ENCODE measurements at regions not wholly inside any gene's neighbourhood (a gene's known extent, or its start where the extent isn't known, plus 50 kb on each side); places are given as distances from the start of the nearest gene placed in this dataset.

DNA sequence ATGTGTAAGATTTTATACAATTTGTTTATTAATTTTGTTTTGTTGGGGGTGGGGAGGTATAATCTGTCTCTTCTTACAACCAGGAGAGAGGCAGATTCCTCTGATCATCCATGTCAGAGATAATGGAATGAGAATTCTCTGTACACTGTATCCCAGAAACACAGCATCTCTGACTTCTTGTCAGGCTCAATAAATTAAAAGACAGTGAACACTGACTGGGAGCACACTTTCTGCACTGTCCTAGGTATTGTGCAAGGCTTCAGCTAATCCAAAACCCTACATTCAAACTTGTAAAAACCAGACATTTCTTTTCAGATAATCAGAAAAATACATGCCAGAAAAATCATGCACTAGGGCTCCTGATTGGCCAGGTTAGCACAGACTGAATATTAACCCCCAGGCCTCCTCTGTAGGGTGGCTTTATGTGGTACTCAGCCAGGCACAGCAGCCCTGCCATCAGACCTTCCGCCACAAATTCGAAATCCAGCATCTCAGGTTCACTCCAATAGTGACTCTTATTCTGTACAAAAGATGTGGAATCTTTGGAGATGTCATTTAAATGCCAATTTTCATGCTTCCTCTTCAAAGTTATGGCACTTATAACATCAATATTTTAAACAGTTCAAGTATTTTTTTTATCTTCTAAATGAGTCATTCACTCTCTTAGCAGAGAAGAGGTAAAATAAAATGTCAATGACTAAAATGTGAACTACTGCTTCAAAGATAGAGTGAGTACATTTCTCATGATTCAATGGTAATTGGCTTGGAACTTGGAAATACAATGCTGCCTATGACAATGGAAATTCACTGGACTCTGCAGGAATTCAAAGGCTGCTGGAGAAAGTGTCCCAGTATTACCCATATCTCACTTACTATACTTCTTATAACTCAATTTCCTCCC, 211.5 kb downstream of the KLF12 start:
- H3K9me3 ChIP-seq (ENCODE audit: control insufficient read depth, low read length): no peaks in the 10 kb centered on the region
- no peaks in the 10 kb centered on the region for H3K79me2 ChIP-seq
- H2AFZ ChIP-seq: no peak overlapping the region
- TF ChIP-seq, protein P1, sequence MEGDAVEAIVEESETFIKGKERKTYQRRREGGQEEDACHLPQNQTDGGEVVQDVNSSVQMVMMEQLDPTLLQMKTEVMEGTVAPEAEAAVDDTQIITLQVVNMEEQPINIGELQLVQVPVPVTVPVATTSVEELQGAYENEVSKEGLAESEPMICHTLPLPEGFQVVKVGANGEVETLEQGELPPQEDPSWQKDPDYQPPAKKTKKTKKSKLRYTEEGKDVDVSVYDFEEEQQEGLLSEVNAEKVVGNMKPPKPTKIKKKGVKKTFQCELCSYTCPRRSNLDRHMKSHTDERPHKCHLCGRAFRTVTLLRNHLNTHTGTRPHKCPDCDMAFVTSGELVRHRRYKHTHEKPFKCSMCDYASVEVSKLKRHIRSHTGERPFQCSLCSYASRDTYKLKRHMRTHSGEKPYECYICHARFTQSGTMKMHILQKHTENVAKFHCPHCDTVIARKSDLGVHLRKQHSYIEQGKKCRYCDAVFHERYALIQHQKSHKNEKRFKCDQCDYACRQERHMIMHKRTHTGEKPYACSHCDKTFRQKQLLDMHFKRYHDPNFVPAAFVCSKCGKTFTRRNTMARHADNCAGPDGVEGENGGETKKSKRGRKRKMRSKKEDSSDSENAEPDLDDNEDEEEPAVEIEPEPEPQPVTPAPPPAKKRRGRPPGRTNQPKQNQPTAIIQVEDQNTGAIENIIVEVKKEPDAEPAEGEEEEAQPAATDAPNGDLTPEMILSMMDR (IDR thresholded peaks at IDR 0.05): no peak
- H3K27ac ChIP-seq: no peak overlapping the region
- no peak overlapping the region for H3K4me2 ChIP-seq (ENCODE audit: low read length)
- H3K4me3 ChIP-seq (ENCODE audit: low read depth, low read length): no peak overlapping the region
- H3K27me3 ChIP-seq (ENCODE audit: control insufficient read depth, insufficient read depth, low read length): no peaks in the 10 kb centered on the region
- no peaks in the 10 kb centered on the region for H3K36me3 ChIP-seq (ENCODE audit: control insufficient read depth, insufficient read depth, low read length)
- no peak overlapping the region for H3K9ac ChIP-seq
- H3K4me1 ChIP-seq: no peaks in the 10 kb centered on the region

DNA sequence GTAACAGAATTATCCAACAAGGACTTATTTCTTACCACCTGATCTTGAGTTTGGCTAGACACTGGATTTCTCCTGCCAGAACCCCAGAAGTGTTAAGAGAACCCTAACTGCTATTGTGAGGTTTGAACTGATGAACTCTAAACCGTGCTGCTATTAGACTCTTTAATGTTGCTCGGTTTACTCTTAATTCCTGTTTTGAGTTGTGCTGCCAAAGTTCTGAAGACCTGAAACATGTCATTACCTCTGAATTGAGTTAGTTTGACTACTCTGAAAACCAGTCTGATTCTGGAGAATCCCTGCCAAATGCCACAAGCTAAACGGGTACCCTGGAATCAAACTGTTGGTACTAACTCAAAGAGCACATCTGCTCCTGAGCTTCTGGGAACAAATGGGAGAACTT, 215.5 kb downstream of the KLF12 start:
- Histone ChIP-seq H3K27me3 (ENCODE audit: control insufficient read depth, insufficient read depth, low read length) (no peaks in the 10 kb centered on the region), H3K27ac (no peak overlapping the region), H3K4me1 (no peaks in the 10 kb centered on the region), H3K79me2 (no peaks in the 10 kb centered on the region), H3K36me3 (ENCODE audit: control insufficient read depth, insufficient read depth, low read length) (no peaks in the 10 kb centered on the region), H3K9me3 (ENCODE audit: control insufficient read depth, low read length) (no peaks in the 10 kb centered on the region), H2AFZ (no peak overlapping the region), H3K4me3 (ENCODE audit: low read depth, low read length) (no peak overlapping the region), H3K4me2 (ENCODE audit: low read length) (no peak overlapping the region), H3K9ac (no peak overlapping the region)
- TF ChIP-seq, protein P1 (IDR thresholded peaks at IDR 0.05): no peak

DNA sequence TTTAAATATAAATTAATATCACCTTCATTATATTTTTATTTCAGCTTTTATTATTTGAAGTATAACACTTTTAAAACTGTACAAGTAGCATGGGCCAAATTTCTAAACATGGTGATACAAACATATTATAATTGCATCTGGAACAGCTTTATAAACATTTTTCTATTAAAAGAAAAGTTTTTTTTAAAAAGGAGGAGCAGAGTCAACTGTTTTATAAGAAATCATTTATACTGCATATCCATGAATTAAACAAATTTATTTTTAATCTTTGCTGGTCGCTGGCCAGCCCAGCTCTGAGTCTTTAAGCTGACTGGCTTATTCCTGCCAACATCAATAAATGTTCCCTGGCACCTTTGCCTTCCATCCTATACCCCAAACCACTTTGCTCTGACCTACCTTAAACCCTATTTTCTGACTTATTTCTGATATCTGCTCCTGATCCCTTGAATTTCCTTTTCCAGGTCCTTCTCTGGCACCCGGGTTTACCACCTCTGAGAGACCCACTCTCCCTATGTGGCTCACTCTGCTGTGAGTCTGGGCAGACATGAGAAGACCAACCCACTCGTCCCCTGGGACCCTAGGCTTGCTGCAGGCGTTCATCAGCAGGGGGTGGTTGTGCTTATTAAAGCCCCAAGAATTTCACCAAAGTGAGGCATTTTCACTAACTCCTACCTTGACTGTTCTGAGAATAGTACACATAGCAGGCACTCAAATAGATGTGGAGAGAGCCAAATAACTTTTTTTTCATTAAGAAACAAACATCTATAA, 220.3 kb downstream of the KLF12 start:
- no peaks in the 10 kb centered on the region for H3K27me3 ChIP-seq (ENCODE audit: control insufficient read depth, insufficient read depth, low read length)
- no peak overlapping the region for H3K27ac ChIP-seq
- TF ChIP-seq, protein P1 (IDR thresholded peaks at IDR 0.05): no peak
- H2AFZ ChIP-seq: no peak overlapping the region
- H3K9ac ChIP-seq: no peak overlapping the region
- no peaks in the 10 kb centered on the region for H3K79me2 ChIP-seq
- no peak overlapping the region for H3K4me2 ChIP-seq (ENCODE audit: low read length)
- H3K4me1 ChIP-seq: no peaks in the 10 kb centered on the region
- H3K9me3 ChIP-seq (ENCODE audit: control insufficient read depth, low read length): no peaks in the 10 kb centered on the region
- no peak overlapping the region for H3K4me3 ChIP-seq (ENCODE audit: low read depth, low read length)
- no peaks in the 10 kb centered on the region for H3K36me3 ChIP-seq (ENCODE audit: control insufficient read depth, insufficient read depth, low read length)

DNA sequence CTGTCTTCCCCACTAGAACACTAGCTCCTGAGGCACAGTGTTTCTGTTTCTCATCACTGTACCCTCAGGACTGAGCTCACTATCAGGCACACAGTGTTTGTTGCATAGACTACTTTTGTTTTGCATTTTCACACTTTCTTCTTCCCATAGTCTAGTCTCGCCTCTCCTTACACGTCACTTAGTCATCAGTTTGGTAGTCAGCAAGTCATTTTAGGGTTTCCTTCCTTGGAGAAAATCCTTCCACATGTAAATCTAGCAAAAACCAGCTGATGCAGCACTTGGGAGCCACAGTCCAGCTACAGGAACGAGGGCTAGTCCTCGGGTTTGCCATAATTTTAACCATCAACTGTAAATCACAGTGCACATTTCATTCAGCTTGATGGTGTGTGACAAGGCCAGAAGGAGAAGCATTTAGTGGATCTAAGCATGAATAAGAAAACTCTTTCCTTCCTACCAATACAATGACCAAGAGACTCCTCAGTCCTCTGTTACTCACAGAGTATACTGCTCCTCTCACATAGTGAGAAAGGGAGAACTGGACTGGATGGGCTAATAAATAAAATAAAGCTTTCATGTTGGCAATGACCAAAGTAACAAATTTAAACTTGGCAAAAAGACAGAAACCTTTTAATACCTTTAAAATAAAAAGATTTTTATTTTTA, 221.0 kb downstream of the KLF12 start:
- H3K4me3 ChIP-seq (ENCODE audit: low read depth, low read length): no peak overlapping the region
- H3K27ac ChIP-seq: no peak overlapping the region
- no peaks in the 10 kb centered on the region for H3K4me1 ChIP-seq
- no peak overlapping the region for H3K4me2 ChIP-seq (ENCODE audit: low read length)
- no peaks in the 10 kb centered on the region for H3K79me2 ChIP-seq
- no peaks in the 10 kb centered on the region for H3K36me3 ChIP-seq (ENCODE audit: control insufficient read depth, insufficient read depth, low read length)
- no peaks in the 10 kb centered on the region for H3K9me3 ChIP-seq (ENCODE audit: control insufficient read depth, low read length)
- TF ChIP-seq, protein P1 (IDR thresholded peaks at IDR 0.05): no peak
- no peak overlapping the region for H3K9ac ChIP-seq
- no peaks in the 10 kb centered on the region for H3K27me3 ChIP-seq (ENCODE audit: control insufficient read depth, insufficient read depth, low read length)
- H2AFZ ChIP-seq: no peak overlapping the region
